ENCODE measurements at regions not wholly inside any gene's neighbourhood (a gene's known extent, or its start where the extent isn't known, plus 50 kb on each side); places are given as distances from the start of the nearest gene placed in this dataset.

GRCh38 chr9:106637486-106637885, 225.5 kb upstream of the ZNF462 start:
- TF ChIP-seq YY1 (IDR thresholded peaks at IDR 0.05; ENCODE audit: low read depth): no peak
- TF ChIP-seq MAX (IDR thresholded peaks at IDR 0.05): no peak
- TF ChIP-seq RAD21 (IDR thresholded peaks at IDR 0.05; ENCODE audit: low read depth): no peak
